Keratinocyte (primary cell): ENCODE measurements at regions not wholly inside any gene's neighbourhood (a gene's known extent, or its start where the extent isn't known, plus 50 kb on each side); places are given as distances from the start of the nearest gene placed in this dataset.

Experiments
- EZH2 ChIP-seq: IDR thresholded peaks from one replicate; pipeline ENCODE4 v1.6.1; 2012; ENCODE audit warnings: inconsistent platforms, mild to moderate bottlenecking, low read length, moderate library complexity
- TF ChIP-seq, protein P1 (sequence below), 3 experiments: IDR thresholded peaks in 1 of 3; conservative IDR thresholded peaks in 1 of 3; optimal IDR thresholded peaks in 1 of 3; 2 replicates in 2 of 3; 3 replicates in 1 of 3; pipeline versions ENCODE3 to v1.5.1; 2011; ENCODE audit warnings: low read length in 3 of 3, mild to moderate bottlenecking in 3 of 3, moderate library complexity in 2 of 3, control low read depth in 1 of 3, inconsistent platforms in 1 of 3; ENCODE audit not compliant: insufficient read depth in 2 of 3; ENCODE audit errors: extremely low read depth in 1 of 3

DNA sequence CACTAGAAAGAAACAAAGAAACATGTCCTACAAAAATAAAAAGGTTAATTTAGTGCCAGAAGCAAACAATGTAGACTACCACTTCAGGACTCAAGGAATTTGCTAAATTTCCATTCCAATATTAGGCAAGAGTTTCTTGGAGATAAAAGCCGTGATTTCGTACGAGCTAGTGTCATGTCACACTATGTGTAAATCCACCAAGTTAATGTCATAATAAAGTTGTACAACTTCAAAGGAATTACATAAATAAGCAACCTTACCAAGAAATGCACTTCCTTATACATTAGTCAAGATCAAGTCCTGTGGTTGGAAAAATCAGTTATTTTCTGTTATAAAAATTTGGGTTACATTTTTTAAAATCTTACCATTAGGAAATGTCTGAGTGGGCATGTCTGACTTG lies 1222.8 kb downstream of the GALC start:
- TF ChIP-seq, protein P1, sequence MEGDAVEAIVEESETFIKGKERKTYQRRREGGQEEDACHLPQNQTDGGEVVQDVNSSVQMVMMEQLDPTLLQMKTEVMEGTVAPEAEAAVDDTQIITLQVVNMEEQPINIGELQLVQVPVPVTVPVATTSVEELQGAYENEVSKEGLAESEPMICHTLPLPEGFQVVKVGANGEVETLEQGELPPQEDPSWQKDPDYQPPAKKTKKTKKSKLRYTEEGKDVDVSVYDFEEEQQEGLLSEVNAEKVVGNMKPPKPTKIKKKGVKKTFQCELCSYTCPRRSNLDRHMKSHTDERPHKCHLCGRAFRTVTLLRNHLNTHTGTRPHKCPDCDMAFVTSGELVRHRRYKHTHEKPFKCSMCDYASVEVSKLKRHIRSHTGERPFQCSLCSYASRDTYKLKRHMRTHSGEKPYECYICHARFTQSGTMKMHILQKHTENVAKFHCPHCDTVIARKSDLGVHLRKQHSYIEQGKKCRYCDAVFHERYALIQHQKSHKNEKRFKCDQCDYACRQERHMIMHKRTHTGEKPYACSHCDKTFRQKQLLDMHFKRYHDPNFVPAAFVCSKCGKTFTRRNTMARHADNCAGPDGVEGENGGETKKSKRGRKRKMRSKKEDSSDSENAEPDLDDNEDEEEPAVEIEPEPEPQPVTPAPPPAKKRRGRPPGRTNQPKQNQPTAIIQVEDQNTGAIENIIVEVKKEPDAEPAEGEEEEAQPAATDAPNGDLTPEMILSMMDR (optimal IDR thresholded peaks at IDR 0.05 in 1 of 3, IDR thresholded peaks at IDR 0.05 in 1 of 3, conservative IDR thresholded peaks at IDR 0.05 in 1 of 3; ENCODE audit: extremely low read depth in 1 of 3, insufficient read depth in 2 of 3, low read length in 3 of 3) = no peak
- TF ChIP-seq EZH2 = no peak
